Epithelial cell of esophagus (primary cell): ENCODE measurements at regions not wholly inside any gene's neighbourhood (a gene's known extent, or its start where the extent isn't known, plus 50 kb on each side); places are given as distances from the start of the nearest gene placed in this dataset.

Source experiments
- DNase-seq: peaks from one replicate; pipeline ENCODE4 v3.0.0; 2010; ENCODE audit warnings: low read depth
- H3K4me3 ChIP-seq: 2 replicates; pipeline ENCODE4 v1.5.1; 2011; ENCODE audit warnings: mild to moderate bottlenecking, low read length, control low read depth
- TF ChIP-seq, protein P1 (sequence below): IDR thresholded peaks from 2 replicates; pipeline ENCODE4 v1.5.1; 2011; ENCODE audit warnings: low read depth, mild to moderate bottlenecking, low read length, control low read depth, inconsistent platforms; ENCODE audit not compliant: insufficient read depth; ENCODE audit errors: missing control alignments

DNA sequence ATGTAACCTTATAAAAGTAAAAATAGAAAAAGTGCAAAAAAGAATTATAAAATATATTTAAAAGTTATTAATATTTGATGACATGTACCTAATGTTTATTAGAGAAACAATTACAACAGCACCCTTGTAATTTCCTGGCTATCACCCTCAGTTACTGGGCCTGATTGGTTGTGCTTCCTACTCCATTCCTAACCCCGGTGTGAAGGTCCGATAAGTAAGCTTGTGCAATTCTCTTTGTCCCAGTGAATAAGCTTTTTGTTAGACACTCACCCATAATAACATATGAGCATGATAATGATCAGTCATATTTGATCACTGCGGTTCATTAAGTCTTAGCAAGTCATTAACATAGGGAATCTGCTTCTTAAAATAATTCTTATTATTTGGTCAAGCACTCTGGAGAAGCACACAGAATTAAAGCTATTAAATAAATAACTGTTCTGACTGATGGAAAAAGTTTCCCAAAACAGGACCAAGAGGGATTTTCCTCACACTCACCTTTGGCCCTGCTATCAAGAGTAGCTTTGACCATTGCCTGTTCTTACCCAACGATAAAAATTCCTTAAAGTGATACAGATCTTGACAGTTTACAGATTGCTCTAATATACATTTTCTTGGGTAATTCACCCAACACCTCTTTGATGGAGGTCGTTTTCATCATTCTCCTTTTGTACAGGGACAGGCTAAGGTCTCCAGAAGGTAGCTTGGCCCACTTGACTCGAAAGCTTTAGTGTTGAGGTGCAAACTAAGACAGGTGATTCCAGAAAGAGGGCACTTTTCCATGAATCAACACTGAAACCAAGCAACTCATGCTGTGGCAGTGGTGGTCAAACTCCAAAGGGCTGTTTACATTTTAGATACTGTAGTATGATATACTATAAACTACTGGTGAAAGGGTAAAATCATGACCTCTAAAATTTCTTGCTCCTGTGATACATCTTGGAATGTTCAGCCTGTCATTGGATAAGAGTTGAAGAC lies 543.0 kb upstream of the KCNMB2 start:
- TF ChIP-seq, protein P1, sequence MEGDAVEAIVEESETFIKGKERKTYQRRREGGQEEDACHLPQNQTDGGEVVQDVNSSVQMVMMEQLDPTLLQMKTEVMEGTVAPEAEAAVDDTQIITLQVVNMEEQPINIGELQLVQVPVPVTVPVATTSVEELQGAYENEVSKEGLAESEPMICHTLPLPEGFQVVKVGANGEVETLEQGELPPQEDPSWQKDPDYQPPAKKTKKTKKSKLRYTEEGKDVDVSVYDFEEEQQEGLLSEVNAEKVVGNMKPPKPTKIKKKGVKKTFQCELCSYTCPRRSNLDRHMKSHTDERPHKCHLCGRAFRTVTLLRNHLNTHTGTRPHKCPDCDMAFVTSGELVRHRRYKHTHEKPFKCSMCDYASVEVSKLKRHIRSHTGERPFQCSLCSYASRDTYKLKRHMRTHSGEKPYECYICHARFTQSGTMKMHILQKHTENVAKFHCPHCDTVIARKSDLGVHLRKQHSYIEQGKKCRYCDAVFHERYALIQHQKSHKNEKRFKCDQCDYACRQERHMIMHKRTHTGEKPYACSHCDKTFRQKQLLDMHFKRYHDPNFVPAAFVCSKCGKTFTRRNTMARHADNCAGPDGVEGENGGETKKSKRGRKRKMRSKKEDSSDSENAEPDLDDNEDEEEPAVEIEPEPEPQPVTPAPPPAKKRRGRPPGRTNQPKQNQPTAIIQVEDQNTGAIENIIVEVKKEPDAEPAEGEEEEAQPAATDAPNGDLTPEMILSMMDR, result no peak
- no peak for DNase-seq
- H3K4me3 ChIP-seq, result no peak overlapping the region

DNA sequence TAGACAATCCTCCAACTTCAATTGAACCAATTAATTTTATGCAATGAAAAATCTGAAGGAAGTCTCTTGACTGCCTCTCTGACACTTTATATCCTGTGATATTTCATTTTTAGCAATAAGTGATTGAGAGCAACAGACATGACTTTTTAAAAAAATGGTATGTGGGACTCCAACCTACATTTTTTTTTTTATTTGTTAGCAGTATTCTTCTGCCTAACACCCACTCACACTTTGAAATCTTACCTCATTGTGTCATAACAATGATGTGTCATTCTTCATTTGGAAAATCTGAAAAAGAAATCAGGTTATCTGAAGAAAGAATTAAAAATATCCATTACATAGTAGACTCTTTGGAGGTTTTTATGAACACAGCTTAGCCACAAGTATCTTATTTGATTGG lies 541.3 kb upstream of the KCNMB2 start:
- DNase-seq, result peak; percentile 33
- TF ChIP-seq, protein P1, result no peak
- no peak overlapping the region for H3K4me3 ChIP-seq

- no peak overlapping the region for H3K4me3 ChIP-seq
- TF ChIP-seq, protein P1, result no peak
- no peak for DNase-seq
Measured at GRCh38 chr3:177995381-177996085, 540.7 kb upstream of the KCNMB2 start.

DNA sequence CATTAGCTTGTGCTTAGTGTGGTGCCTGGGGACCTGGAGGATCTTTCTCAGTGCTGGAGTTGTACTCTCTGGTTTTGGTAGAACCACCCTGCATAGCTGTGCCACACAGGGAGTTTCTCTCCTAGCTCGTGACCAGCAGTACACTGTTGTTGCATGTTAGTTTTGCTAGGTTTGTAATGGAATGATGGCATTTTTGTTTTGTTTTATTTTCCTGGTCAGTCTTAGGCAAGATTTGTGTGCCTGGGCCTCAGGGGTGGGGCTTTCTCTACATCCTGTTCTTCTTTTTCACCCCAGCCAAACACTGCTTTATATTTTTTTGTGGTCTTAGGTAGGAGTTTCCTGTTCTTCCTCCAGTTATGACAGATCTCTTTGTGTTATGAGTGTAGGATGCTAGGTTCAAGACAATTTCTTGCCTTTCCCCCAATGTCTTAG lies 534.5 kb upstream of the KCNMB2 start:
- no peak overlapping the region for H3K4me3 ChIP-seq
- TF ChIP-seq, protein P1, result no peak
- DNase-seq, result no peak

- no peak overlapping the region for H3K4me3 ChIP-seq
- no peak for DNase-seq
- TF ChIP-seq, protein P1, result no peak
Measured at GRCh38 chr3:178002113-178002512, 534.1 kb upstream of the KCNMB2 start.

GRCh38 chr3:178003756-178004155 lies 532.5 kb upstream of the KCNMB2 start:
- DNase-seq, result peak; percentile 48
- H3K4me3 ChIP-seq, result no peak overlapping the region
- TF ChIP-seq, protein P1, result no peak
